Mesenchymal stem cell (in vitro differentiated cells and primary cell): ENCODE measurements at regions not wholly inside any gene's neighbourhood (a gene's known extent, or its start where the extent isn't known, plus 50 kb on each side); places are given as distances from the start of the nearest gene placed in this dataset.

Source experiments
- DNase-seq: peaks from one replicate; pipeline ENCODE4 v3.0.0-alpha.2; 2013
- H2AFZ ChIP-seq: one replicate; pipeline ENCODE4 v1.6.1; 2013; ENCODE audit warnings: low read depth, mild to moderate bottlenecking, control low read depth, inconsistent platforms, low read length, moderate library complexity
- H2AK5ac ChIP-seq: 2 replicates; pipeline ENCODE4 v1.6.1; 2013; ENCODE audit warnings: low read length, moderate library complexity, mild to moderate bottlenecking, inconsistent platforms; ENCODE audit not compliant: severe bottlenecking
- H2BK120ac ChIP-seq: one replicate; pipeline ENCODE4 v1.6.1; 2013; ENCODE audit warnings: low read depth, mild to moderate bottlenecking, inconsistent platforms, low read length, moderate library complexity
- H2BK12ac ChIP-seq, 2 experiments: one replicate each; pipeline ENCODE4 v1.6.1; 2013; ENCODE audit warnings: inconsistent platforms in 2 of 2, low read length in 2 of 2, mild to moderate bottlenecking in 2 of 2, moderate library complexity in 2 of 2, control low read depth in 1 of 2
- H2BK15ac ChIP-seq: one replicate; pipeline ENCODE4 v1.6.1; 2013; ENCODE audit warnings: mild to moderate bottlenecking, low read depth, inconsistent platforms; ENCODE audit not compliant: poor library complexity, severe bottlenecking
- H2BK5ac ChIP-seq: 2 replicates; pipeline ENCODE4 v1.6.1; 2013; ENCODE audit warnings: low read depth, mild to moderate bottlenecking, low read length, control low read depth, inconsistent platforms; ENCODE audit not compliant: poor library complexity, severe bottlenecking
- H3K14ac ChIP-seq, 2 experiments: one replicate each; pipeline ENCODE4 v1.6.1; 2013; ENCODE audit warnings: inconsistent platforms in 2 of 2, low read length in 2 of 2, control low read depth in 1 of 2, mild to moderate bottlenecking in 1 of 2, moderate library complexity in 1 of 2
- H3K18ac ChIP-seq, 2 experiments: one replicate each; pipeline ENCODE4 v1.6.1; 2013; ENCODE audit warnings: inconsistent platforms in 2 of 2, low read length in 2 of 2, control low read depth in 1 of 2, low read depth in 1 of 2, mild to moderate bottlenecking in 1 of 2
- H3K23ac ChIP-seq, 2 experiments: one replicate each; pipeline ENCODE4 v1.6.1; 2013; ENCODE audit warnings: inconsistent platforms in 2 of 2, low read length in 2 of 2, mild to moderate bottlenecking in 2 of 2, moderate library complexity in 2 of 2, control low read depth in 1 of 2
- H3K27ac ChIP-seq: 2 replicates; pipeline ENCODE4 v1.5.1; 2013; ENCODE audit warnings: mild to moderate bottlenecking, moderate library complexity, low read length, control low read depth, inconsistent platforms; ENCODE audit not compliant: poor library complexity, severe bottlenecking
- H3K27me3 ChIP-seq, 2 experiments: 2 replicates each; pipeline versions ENCODE4 v1.6.1 to v1.7.0; 2013; ENCODE audit warnings: low read length in 2 of 2, mild to moderate bottlenecking in 2 of 2, moderate library complexity in 2 of 2, control low read depth in 1 of 2, inconsistent platforms in 1 of 2; ENCODE audit not compliant: control insufficient read depth in 1 of 2, insufficient read depth in 1 of 2
- H3K36me3 ChIP-seq, 2 experiments: 2 replicates each; pipeline versions ENCODE4 v1.6.1 to v1.7.0; 2013; ENCODE audit warnings: low read length in 2 of 2, control low read depth in 1 of 2, inconsistent platforms in 1 of 2, low read depth in 1 of 2, mild to moderate bottlenecking in 1 of 2; ENCODE audit not compliant: insufficient read depth in 2 of 2, control insufficient read depth in 1 of 2
- H3K4ac ChIP-seq, 2 experiments: one replicate each; pipeline ENCODE4 v1.6.1; 2013; ENCODE audit warnings: inconsistent platforms in 2 of 2, low read length in 2 of 2, mild to moderate bottlenecking in 2 of 2, moderate library complexity in 2 of 2, control low read depth in 1 of 2, low read depth in 1 of 2
- H3K4me1 ChIP-seq: 2 replicates; pipeline ENCODE4 v1.6.1; 2013; ENCODE audit warnings: low read depth, low read length, control low read depth; ENCODE audit not compliant: control insufficient read depth, insufficient read depth
- H3K4me2 ChIP-seq: 2 replicates; pipeline ENCODE4 v1.6.1; 2013; ENCODE audit warnings: low read length, mild to moderate bottlenecking, inconsistent platforms; ENCODE audit not compliant: poor library complexity, severe bottlenecking
- H3K4me3 ChIP-seq, 2 experiments: 2 replicates each; pipeline versions ENCODE4 v1.5.1 to v1.7.0; 2013; ENCODE audit warnings: low read length in 2 of 2, mild to moderate bottlenecking in 2 of 2, control low read depth in 1 of 2, low read depth in 1 of 2; ENCODE audit not compliant: insufficient read depth in 1 of 2
- H3K79me1 ChIP-seq: replicated peaks from 2 replicates; pipeline ENCODE4 v1.6.1; 2013; ENCODE audit warnings: mild to moderate bottlenecking, control low read depth, low read length, inconsistent platforms; ENCODE audit not compliant: poor library complexity, severe bottlenecking
- H3K9ac ChIP-seq: 2 replicates; pipeline ENCODE4 v1.7.0; 2013; ENCODE audit warnings: mild to moderate bottlenecking, low read length, moderate library complexity
- H3K9me3 ChIP-seq: 2 replicates; pipeline ENCODE4 v1.7.0; 2013; ENCODE audit warnings: mild to moderate bottlenecking, low read length; ENCODE audit not compliant: control insufficient read depth
- H4K8ac ChIP-seq: one replicate; pipeline ENCODE4 v1.6.1; 2013; ENCODE audit warnings: inconsistent platforms, mild to moderate bottlenecking, low read length, moderate library complexity
- H4K91ac ChIP-seq: one replicate; pipeline ENCODE4 v1.6.1; 2013; ENCODE audit warnings: mild to moderate bottlenecking, low read length, inconsistent platforms
- WGBS: methylation state at CpG from one replicate; pipeline ENCODE4 v1.1.7; 2013; ENCODE audit warnings: mixed read lengths; 5-methylcytosine and 5-hydroxymethylcytosine counted together

GRCh38 chr5:124553911-124554310 lies 192.5 kb downstream of the ZNF608 start:
- WGBS = 86% methylated on average over 2 of the region's 2 CpGs

GRCh38 chr5:124552526-124552925 lies 193.9 kb downstream of the ZNF608 start:
- H3K27me3 ChIP-seq = no peaks in the 10 kb centered on the region
- H2AK5ac ChIP-seq = no peak overlapping the region
- H2BK15ac ChIP-seq = no peak overlapping the region
- H3K36me3 ChIP-seq = no peaks in the 10 kb centered on the region
- H3K18ac ChIP-seq = no peak overlapping the region
- no peak for DNase-seq
- no peak overlapping the region for H3K27ac ChIP-seq
- H3K4me1 ChIP-seq = no peaks in the 10 kb centered on the region
- no peak overlapping the region for H3K4me3 ChIP-seq
- H3K4ac ChIP-seq = no peak overlapping the region
- no peak overlapping the region for H2AFZ ChIP-seq
- no peak overlapping the region for H3K23ac ChIP-seq
- H3K9me3 ChIP-seq = no peaks in the 10 kb centered on the region
- 96% methylated on average over 4 of the region's 4 CpGs for WGBS
- no peak overlapping the region for H2BK12ac ChIP-seq
- no peak overlapping the region for H4K91ac ChIP-seq
- no peaks in the 10 kb centered on the region for H3K79me1 ChIP-seq
- H3K9ac ChIP-seq = no peak overlapping the region
- no peak overlapping the region for H2BK5ac ChIP-seq
- H2BK120ac ChIP-seq = no peak overlapping the region
- H4K8ac ChIP-seq = no peak overlapping the region
- no peak overlapping the region for H3K4me2 ChIP-seq
- no peak overlapping the region for H3K14ac ChIP-seq

More at GRCh38 chr5:124553911-124554310, 192.5 kb downstream of the ZNF608 start:
- H2BK120ac ChIP-seq = no peak overlapping the region
- H3K4ac ChIP-seq = no peak overlapping the region
- H3K23ac ChIP-seq = no peak overlapping the region
- DNase-seq = no peak
- no peaks in the 10 kb centered on the region for H3K4me1 ChIP-seq
- H4K91ac ChIP-seq = no peak overlapping the region
- H3K9ac ChIP-seq = no peak overlapping the region
- H4K8ac ChIP-seq = no peak overlapping the region
- H3K27me3 ChIP-seq = no peaks in the 10 kb centered on the region
- H2BK15ac ChIP-seq = no peak overlapping the region
- H2AFZ ChIP-seq = no peak overlapping the region
- H2BK5ac ChIP-seq = no peak overlapping the region
- H3K4me2 ChIP-seq = no peak overlapping the region
- H2AK5ac ChIP-seq = no peak overlapping the region
- H3K14ac ChIP-seq = no peak overlapping the region
- H2BK12ac ChIP-seq = no peak overlapping the region
- no peak overlapping the region for H3K18ac ChIP-seq
- no peak overlapping the region for H3K4me3 ChIP-seq
- H3K79me1 ChIP-seq = no peaks in the 10 kb centered on the region
- no peaks in the 10 kb centered on the region for H3K9me3 ChIP-seq
- H3K36me3 ChIP-seq = no peaks in the 10 kb centered on the region
- no peak overlapping the region for H3K27ac ChIP-seq

- H3K4me1 ChIP-seq = no peaks in the 10 kb centered on the region
- no peak overlapping the region for H3K18ac ChIP-seq
- H3K4me2 ChIP-seq = no peak overlapping the region
- no peak overlapping the region for H3K14ac ChIP-seq
- no peak overlapping the region for H3K4ac ChIP-seq
- H3K23ac ChIP-seq = no peak overlapping the region
- no peak for DNase-seq
- H2AFZ ChIP-seq = no peak overlapping the region
- H2BK12ac ChIP-seq = no peak overlapping the region
- no peak overlapping the region for H2BK5ac ChIP-seq
- no peak overlapping the region for H2BK15ac ChIP-seq
- H3K36me3 ChIP-seq = no peaks in the 10 kb centered on the region
- H3K27ac ChIP-seq = no peak overlapping the region
- no peak overlapping the region for H2AK5ac ChIP-seq
- no peaks in the 10 kb centered on the region for H3K9me3 ChIP-seq
- no peaks in the 10 kb centered on the region for H3K79me1 ChIP-seq
- H3K9ac ChIP-seq = no peak overlapping the region
- H3K4me3 ChIP-seq = no peak overlapping the region
- H4K91ac ChIP-seq = no peak overlapping the region
- H2BK120ac ChIP-seq = no peak overlapping the region
- H4K8ac ChIP-seq = no peak overlapping the region
- no peaks in the 10 kb centered on the region for H3K27me3 ChIP-seq
Observed at GRCh38 chr5:124551939-124552279, 194.5 kb downstream of the ZNF608 start.

- H2BK12ac ChIP-seq = no peak overlapping the region
- H3K23ac ChIP-seq = no peak overlapping the region
- 50% methylated on average over 2 of the region's 3 CpGs for WGBS
- H3K4me3 ChIP-seq = no peak overlapping the region
- no peaks in the 10 kb centered on the region for H3K36me3 ChIP-seq
- no peak overlapping the region for H2BK5ac ChIP-seq
- DNase-seq = no peak
- H3K9ac ChIP-seq = no peak overlapping the region
- H4K91ac ChIP-seq = no peak overlapping the region
- no peak overlapping the region for H2AFZ ChIP-seq
- H3K14ac ChIP-seq = no peak overlapping the region
- no peak overlapping the region for H3K27ac ChIP-seq
- no peak overlapping the region for H4K8ac ChIP-seq
- no peak overlapping the region for H3K4me2 ChIP-seq
- H3K18ac ChIP-seq = no peak overlapping the region
- no peak overlapping the region for H2BK120ac ChIP-seq
- no peaks in the 10 kb centered on the region for H3K9me3 ChIP-seq
- H3K4me1 ChIP-seq = no peaks in the 10 kb centered on the region
- no peak overlapping the region for H2BK15ac ChIP-seq
- no peaks in the 10 kb centered on the region for H3K79me1 ChIP-seq
- no peak overlapping the region for H3K4ac ChIP-seq
- no peak overlapping the region for H2AK5ac ChIP-seq
- no peaks in the 10 kb centered on the region for H3K27me3 ChIP-seq
Observed at GRCh38 chr5:124550731-124551130, 195.7 kb downstream of the ZNF608 start.
